ENCODE measurements at regions not wholly inside any gene's neighbourhood (a gene's known extent, or its start where the extent isn't known, plus 50 kb on each side); places are given as distances from the start of the nearest gene placed in this dataset.

DNA sequence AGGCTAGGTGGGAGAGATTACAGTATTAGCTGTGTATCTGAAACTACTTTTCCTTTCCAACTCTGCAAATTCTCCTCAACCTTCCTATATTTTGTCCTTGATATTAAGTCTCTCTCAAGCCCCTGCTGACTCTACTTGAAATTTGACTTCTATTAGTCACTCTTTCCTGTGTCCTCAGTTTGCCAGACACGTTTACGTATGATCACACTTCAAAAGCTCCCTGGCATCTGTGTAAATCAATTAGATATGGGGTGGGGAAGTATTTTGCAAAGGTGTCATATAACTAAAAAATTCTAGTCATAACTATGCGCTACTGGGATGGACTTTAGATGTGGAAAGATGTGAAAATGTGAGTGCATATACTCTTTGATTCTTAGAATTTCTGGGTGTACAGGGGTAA, 67.4 kb upstream of the ARHGAP24 start:
- Histone ChIP-seq H3K4me3 (ENCODE audit: insufficient read depth, low read length, poor library complexity, severe bottlenecking) (no peak overlapping the region), H3F3A (ENCODE audit: insufficient read depth) (no peaks in the 10 kb centered on the region), H4K20me1 (ENCODE audit: low read depth, low read length) (no peaks in the 10 kb centered on the region), H3K79me2 (ENCODE audit: insufficient read depth, low read length) (no peaks in the 10 kb centered on the region), H3K9ac (ENCODE audit: low read length) (no peak overlapping the region), H3K4me2 (ENCODE audit: low read depth, low read length, poor library complexity, severe bottlenecking) (no peak overlapping the region), H3K27me3 (ENCODE audit: low read length) (no peaks in the 10 kb centered on the region), H3K27ac (ENCODE audit: low read depth, low read length) (no peak overlapping the region), H2AFZ (ENCODE audit: low read depth, low read length, severe bottlenecking) (no peak overlapping the region), H3K36me3 (ENCODE audit: low read length) (no peaks in the 10 kb centered on the region), H3K9me2 (replicated peaks; ENCODE audit: insufficient read depth, low read length) (no peaks in the 10 kb centered on the region), H3K9me3 (ENCODE audit: insufficient read depth, low read length) (no peaks in the 10 kb centered on the region)
- no peak for TF ChIP-seq EZH2phosphoT487 (conservative IDR thresholded peaks at IDR 0.05; ENCODE audit: low read length)
- TF ChIP-seq, protein P1, sequence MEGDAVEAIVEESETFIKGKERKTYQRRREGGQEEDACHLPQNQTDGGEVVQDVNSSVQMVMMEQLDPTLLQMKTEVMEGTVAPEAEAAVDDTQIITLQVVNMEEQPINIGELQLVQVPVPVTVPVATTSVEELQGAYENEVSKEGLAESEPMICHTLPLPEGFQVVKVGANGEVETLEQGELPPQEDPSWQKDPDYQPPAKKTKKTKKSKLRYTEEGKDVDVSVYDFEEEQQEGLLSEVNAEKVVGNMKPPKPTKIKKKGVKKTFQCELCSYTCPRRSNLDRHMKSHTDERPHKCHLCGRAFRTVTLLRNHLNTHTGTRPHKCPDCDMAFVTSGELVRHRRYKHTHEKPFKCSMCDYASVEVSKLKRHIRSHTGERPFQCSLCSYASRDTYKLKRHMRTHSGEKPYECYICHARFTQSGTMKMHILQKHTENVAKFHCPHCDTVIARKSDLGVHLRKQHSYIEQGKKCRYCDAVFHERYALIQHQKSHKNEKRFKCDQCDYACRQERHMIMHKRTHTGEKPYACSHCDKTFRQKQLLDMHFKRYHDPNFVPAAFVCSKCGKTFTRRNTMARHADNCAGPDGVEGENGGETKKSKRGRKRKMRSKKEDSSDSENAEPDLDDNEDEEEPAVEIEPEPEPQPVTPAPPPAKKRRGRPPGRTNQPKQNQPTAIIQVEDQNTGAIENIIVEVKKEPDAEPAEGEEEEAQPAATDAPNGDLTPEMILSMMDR (IDR thresholded peaks at IDR 0.05; ENCODE audit: insufficient read depth, low read length, poor library complexity, severe bottlenecking): no peak

DNA sequence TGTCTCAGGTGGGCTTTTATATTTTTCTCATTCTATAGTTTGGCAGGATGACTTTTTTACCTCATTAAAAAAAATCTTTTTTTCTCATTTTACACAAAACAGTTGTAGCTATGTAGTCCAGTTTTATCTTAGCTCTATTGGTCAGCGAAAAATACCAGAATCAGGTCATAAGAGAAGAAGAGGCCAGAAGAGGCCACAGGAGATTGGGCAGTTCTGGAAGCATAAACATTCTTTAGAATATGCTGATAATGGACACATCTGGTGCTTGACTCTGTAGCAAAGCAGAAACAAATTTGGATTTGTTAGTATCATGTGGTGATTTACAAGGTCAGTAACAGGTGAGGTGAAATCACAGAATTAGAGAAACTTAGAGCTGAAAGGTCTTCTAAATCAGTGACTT, 66.6 kb upstream of the ARHGAP24 start:
- Histone ChIP-seq H3K9ac (ENCODE audit: low read length) (no peak overlapping the region), H3K9me2 (replicated peaks; ENCODE audit: insufficient read depth, low read length) (no peaks in the 10 kb centered on the region), H3K4me2 (ENCODE audit: low read depth, low read length, poor library complexity, severe bottlenecking) (no peak overlapping the region), H3K27ac (ENCODE audit: low read depth, low read length) (no peak overlapping the region), H3F3A (ENCODE audit: insufficient read depth) (no peaks in the 10 kb centered on the region), H3K27me3 (ENCODE audit: low read length) (no peaks in the 10 kb centered on the region), H4K20me1 (ENCODE audit: low read depth, low read length) (no peaks in the 10 kb centered on the region), H3K9me3 (ENCODE audit: insufficient read depth, low read length) (no peaks in the 10 kb centered on the region), H2AFZ (ENCODE audit: low read depth, low read length, severe bottlenecking) (no peak overlapping the region), H3K36me3 (ENCODE audit: low read length) (no peaks in the 10 kb centered on the region), H3K4me3 (ENCODE audit: insufficient read depth, low read length, poor library complexity, severe bottlenecking) (no peak overlapping the region), H3K79me2 (ENCODE audit: insufficient read depth, low read length) (no peaks in the 10 kb centered on the region)
- TF ChIP-seq, protein P1 (IDR thresholded peaks at IDR 0.05; ENCODE audit: insufficient read depth, low read length, poor library complexity, severe bottlenecking): no peak
- TF ChIP-seq EZH2phosphoT487 (conservative IDR thresholded peaks at IDR 0.05; ENCODE audit: low read length): no peak

DNA sequence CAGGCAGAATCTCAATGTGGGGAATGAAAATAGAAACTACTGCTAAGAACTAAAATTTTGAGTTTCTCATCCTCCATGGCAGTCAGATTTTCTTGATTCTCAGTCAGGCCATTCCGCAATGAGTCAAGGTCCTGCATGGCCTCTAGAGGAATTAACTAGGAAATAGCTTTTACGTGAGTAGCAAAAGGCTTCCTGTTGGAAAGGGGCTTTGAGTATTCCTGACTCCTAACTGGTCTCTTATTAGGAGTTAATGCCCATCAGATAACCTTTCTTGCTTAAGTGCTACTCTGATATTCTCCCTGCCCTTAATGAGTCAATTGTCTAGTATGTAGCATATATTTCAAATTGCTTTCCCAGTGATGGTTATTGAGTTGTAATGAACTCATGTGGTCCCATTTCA, 65.7 kb upstream of the ARHGAP24 start:
- Histone ChIP-seq H3F3A (ENCODE audit: insufficient read depth) (no peaks in the 10 kb centered on the region), H3K27me3 (ENCODE audit: low read length) (no peaks in the 10 kb centered on the region), H3K4me3 (ENCODE audit: insufficient read depth, low read length, poor library complexity, severe bottlenecking) (no peak overlapping the region), H3K36me3 (ENCODE audit: low read length) (no peaks in the 10 kb centered on the region), H3K79me2 (ENCODE audit: insufficient read depth, low read length) (no peaks in the 10 kb centered on the region), H2AFZ (ENCODE audit: low read depth, low read length, severe bottlenecking) (no peak overlapping the region), H4K20me1 (ENCODE audit: low read depth, low read length) (no peaks in the 10 kb centered on the region), H3K27ac (ENCODE audit: low read depth, low read length) (no peak overlapping the region), H3K9ac (ENCODE audit: low read length) (no peak overlapping the region), H3K4me2 (ENCODE audit: low read depth, low read length, poor library complexity, severe bottlenecking) (no peak overlapping the region), H3K9me3 (ENCODE audit: insufficient read depth, low read length) (no peaks in the 10 kb centered on the region), H3K9me2 (replicated peaks; ENCODE audit: insufficient read depth, low read length) (no peaks in the 10 kb centered on the region)
- TF ChIP-seq EZH2phosphoT487 (conservative IDR thresholded peaks at IDR 0.05; ENCODE audit: low read length): no peak
- TF ChIP-seq, protein P1 (IDR thresholded peaks at IDR 0.05; ENCODE audit: insufficient read depth, low read length, poor library complexity, severe bottlenecking): no peak

Measured in SU-DHL-6 (cell line).